ENCODE measurements at regions not wholly inside any gene's neighbourhood (a gene's known extent, or its start where the extent isn't known, plus 50 kb on each side); places are given as distances from the start of the nearest gene placed in this dataset.

DNA sequence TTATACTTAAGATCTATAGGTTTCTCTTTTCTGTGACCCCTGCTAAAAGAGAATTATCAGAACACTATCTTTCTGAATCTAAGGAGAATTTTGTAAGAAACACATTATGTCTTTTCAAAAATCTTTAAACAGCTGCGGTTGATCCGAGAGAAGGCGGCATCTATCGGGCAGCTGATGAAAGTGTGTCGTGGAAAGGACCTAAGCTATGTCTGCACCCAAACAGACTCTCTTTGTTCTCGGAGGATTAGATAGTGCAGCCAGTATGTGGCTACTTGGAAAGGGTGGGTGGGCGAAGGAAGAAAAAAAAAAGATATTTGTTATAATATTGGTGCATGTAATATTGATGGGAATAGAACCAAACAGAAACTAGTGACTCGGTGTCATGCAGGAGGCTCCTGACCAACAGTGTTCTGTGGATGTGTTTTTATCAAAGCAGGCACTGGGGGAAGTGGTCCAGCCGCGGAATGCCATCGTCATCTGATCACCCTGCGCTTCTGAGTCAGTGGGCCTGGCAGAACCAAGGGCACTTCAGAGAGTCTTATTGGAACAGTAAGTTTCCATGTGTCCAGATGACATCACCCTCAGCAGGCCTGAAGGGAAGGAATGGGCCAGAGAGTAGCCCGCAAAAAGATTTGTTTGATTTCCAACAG, 509.7 kb upstream of the AKR1E2 start:
- in situ Hi-C loops (cut with HindIII; ENCODE audit: low pct_unique_long_range_greater_than_20kb, low sequenced_read_pairs) = no loop called here
- no peak for TF ChIP-seq JUND (IDR thresholded peaks at IDR 0.05; ENCODE audit: low read depth)
- no peak for DNase-seq (ENCODE audit: low read depth in 1 of 2, low spot score in 1 of 2)

DNA sequence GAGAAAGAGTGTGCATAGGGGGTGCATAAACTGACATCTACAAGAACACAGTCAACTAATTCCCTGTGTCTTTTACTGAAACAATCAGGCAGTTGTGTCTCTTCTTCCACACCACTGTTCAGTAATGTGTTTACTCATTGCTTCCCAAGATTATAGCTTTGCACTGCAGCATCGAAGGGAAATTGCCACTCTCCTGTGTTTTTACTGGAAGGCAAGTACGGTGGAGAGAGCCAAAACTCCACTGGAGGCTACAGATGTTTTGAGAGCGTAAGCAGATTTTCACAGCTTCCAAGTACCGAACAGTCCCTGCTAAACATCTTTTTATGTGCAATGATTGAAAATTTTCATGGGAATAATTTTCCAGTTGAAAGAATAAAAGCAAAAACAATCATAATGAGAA, 510.5 kb upstream of the AKR1E2 start:
- in situ Hi-C loops (cut with HindIII; ENCODE audit: low pct_unique_long_range_greater_than_20kb, low sequenced_read_pairs) = no loop called here
- no peak for TF ChIP-seq JUND (IDR thresholded peaks at IDR 0.05; ENCODE audit: low read depth)

DNA sequence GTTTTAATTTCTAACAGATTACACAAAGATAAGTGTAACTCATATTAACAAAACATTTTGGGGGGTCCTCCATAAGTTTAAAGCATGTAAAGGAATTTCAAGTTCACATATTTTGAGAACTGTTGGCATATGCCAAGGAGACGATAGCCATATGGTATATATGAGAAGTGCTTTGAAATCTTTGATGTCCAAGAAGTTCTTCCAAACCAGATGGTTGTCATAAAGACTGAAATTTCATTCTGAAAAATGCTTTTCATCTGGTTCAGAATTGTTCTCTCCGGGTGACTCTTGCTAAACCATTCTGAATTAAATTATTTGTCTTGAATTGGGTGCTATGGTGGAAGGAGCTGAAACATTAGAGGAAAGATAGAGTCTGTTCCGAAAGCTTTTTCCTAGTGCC, 513.0 kb upstream of the AKR1E2 start:
- no peak for TF ChIP-seq JUND (IDR thresholded peaks at IDR 0.05; ENCODE audit: low read depth)
- in situ Hi-C loops (cut with HindIII; ENCODE audit: low pct_unique_long_range_greater_than_20kb, low sequenced_read_pairs) = no loop called here

More for the DNA sequence above, 510.5 kb upstream of the AKR1E2 start:
- no peak for DNase-seq (ENCODE audit: low read depth in 1 of 2, low spot score in 1 of 2)

DNA sequence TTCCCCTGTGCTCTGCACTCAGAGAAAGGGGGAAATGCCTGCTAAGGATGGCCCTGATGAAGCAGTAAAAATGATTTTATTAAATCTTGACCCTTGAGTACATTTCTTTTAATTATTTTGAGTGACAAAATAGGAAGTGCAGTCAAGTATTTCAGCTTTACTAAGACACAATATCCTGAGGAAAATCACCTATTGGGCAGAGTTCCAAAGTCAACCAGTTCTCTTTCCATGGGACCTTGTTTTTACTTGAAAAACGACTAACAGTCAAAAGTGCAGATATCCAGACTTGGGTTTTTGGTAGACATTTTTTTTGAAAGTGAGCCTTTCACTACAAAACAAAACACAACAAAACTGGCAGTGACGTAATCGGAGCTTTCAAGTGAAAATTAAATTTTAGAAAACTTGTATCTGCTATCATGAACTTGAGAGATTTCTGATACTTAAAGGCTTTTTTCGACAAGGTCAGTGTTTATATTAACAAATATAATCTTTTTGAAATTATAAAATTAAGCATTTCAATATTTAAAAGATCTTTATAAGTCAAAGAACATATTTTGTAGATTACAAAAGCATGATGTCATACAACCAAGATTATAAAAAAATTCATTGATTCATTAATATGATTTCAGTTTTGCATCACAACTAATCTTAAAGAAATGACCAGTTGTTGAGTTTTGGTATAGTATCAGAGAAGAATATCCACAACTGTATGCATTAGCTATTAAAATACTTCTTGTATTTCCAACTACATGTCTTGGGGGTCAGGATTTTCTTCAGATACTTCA, 513.8 kb upstream of the AKR1E2 start:
- in situ Hi-C loops (cut with HindIII; ENCODE audit: low pct_unique_long_range_greater_than_20kb, low sequenced_read_pairs) = no loop called here
- DNase-seq (ENCODE audit: low read depth in 1 of 2, low spot score in 1 of 2) = no peak
- no peak for TF ChIP-seq JUND (IDR thresholded peaks at IDR 0.05; ENCODE audit: low read depth)

More for the DNA sequence above, 513.0 kb upstream of the AKR1E2 start:
- DNase-seq (ENCODE audit: low read depth in 1 of 2, low spot score in 1 of 2) = no peak

DNA sequence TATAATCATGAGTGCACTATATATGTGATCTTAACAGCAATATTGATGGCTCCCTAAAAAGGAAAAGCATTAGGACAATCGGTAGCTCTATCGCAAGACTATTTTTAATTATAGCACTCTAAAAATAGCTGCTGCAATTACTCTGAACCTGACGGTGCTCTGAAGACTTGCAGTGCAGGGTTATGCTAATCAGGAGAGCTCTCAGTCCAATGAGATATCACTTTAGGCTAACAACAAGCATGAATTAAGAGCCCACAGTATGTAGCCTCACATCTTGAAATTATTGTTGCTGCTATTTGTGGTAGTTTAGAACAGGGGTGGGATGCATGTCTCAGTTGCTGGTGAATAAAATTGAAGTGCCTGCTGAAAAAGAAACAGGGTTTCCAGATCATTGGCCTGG, 515.8 kb upstream of the AKR1E2 start:
- no peak for TF ChIP-seq JUND (IDR thresholded peaks at IDR 0.05; ENCODE audit: low read depth)
- in situ Hi-C loops (cut with HindIII; ENCODE audit: low pct_unique_long_range_greater_than_20kb, low sequenced_read_pairs) = no loop called here

DNA sequence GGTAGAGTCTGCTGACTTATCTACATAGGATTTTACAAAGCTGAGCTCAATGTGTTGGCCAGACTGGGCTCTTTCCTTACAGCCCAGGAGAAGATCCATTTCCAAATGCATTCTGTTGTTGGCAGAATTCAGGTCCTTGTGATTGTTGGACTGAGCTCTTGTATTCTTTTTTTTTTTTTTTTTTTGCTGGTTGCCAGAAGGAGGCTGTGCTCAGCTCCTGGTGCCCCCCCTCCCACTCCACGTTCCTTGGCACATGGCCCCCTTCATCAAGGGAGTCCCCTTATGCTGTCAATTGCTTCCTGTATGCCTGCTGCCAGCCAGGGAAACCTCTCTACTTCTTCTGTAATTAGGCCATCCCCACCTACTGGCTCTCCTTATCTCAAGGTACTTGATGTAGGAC, 518.1 kb upstream of the AKR1E2 start:
- no peak for TF ChIP-seq JUND (IDR thresholded peaks at IDR 0.05; ENCODE audit: low read depth)
- in situ Hi-C loops (cut with HindIII; ENCODE audit: low pct_unique_long_range_greater_than_20kb, low sequenced_read_pairs) = no loop called here
- DNase-seq (ENCODE audit: low read depth in 1 of 2, low spot score in 1 of 2) = no peak

More for the DNA sequence above, 515.8 kb upstream of the AKR1E2 start:
- DNase-seq (ENCODE audit: low read depth in 1 of 2, low spot score in 1 of 2) = no peak

DNA sequence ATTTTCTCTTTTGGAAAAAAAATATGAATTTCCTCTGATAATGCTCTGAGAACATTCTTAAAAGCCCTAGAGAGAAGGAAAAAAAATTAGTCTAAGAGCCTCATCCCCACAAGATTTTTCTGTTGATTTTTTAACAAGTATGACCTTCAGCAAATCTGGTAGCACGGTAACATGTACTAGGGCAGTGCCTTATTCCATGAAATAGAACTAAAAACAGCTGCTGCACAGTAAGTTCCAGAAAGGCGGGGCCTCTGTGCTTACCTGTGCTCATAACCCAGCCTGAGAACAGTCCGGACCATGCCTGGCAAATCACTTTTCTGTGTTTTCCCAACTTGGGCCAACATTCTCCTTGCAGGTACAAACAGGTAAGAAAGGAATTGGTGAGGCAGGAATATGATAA, 519.1 kb upstream of the AKR1E2 start:
- no peak for TF ChIP-seq JUND (IDR thresholded peaks at IDR 0.05; ENCODE audit: low read depth)
- in situ Hi-C loops (cut with HindIII; ENCODE audit: low pct_unique_long_range_greater_than_20kb, low sequenced_read_pairs) = no loop called here
- no peak for DNase-seq (ENCODE audit: low read depth in 1 of 2, low spot score in 1 of 2)

DNA sequence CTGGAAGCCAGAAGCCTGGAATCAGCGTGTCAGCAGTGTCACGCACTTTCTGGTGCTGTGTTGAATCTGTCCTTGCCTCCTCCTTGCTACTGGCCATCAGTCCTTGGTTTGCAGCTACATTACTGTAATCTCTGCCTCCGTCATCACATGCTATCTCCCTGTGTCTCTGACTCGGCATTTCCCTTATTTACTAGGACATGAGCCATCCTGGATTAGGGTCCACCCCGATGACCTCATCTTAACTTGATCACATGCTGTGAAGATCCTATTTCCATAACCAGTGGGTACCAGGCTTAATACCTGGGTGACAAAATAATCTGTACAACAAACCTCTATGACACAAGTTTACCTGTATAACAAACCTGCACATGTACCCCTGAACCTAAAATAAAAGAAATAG, 518.0 kb upstream of the KLF6 start:
- no peak for DNase-seq (ENCODE audit: low read depth in 1 of 2, low spot score in 1 of 2)
- in situ Hi-C loops (cut with HindIII; ENCODE audit: low pct_unique_long_range_greater_than_20kb, low sequenced_read_pairs) = no loop called here
- TF ChIP-seq JUND (IDR thresholded peaks at IDR 0.05; ENCODE audit: low read depth) = no peak

DNA sequence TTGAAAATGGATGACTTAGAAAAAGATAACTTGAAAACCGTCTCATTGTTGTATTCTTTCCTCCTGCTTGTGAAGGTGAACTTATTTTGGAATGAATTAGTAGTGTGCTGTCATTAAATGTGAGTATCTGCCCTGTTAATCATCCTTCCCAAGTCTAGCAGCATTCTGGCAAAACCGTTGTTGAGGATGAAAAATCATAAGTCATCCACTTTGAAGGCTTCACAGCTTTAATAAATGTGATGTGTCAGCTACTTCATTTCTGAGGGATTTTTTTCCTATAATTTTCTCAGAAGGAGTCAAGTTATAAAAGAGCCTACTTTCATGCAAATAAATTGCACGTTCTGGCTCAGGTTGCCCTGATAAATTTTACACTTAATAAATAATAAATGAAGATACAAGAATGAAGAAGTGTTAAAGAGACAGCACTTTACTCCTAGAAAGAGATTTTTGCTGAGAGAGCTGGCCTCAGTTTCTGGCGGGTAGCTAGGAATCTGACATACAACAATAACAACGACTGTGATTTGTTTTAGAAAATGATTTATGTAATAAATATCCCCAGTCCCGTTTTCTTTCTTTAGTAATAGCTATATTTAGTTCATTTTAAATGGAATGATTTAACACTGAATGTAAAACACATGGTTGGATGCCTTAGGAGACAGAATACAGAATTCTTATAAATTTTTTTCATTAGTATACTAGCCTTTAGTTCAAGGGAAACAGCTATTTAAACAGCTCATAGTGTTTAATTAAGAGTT, 516.5 kb upstream of the KLF6 start:
- in situ Hi-C loops (cut with HindIII; ENCODE audit: low pct_unique_long_range_greater_than_20kb, low sequenced_read_pairs) = no loop called here
- TF ChIP-seq JUND (IDR thresholded peaks at IDR 0.05; ENCODE audit: low read depth) = no peak
- DNase-seq (ENCODE audit: low read depth in 1 of 2, low spot score in 1 of 2) = no peak

DNA sequence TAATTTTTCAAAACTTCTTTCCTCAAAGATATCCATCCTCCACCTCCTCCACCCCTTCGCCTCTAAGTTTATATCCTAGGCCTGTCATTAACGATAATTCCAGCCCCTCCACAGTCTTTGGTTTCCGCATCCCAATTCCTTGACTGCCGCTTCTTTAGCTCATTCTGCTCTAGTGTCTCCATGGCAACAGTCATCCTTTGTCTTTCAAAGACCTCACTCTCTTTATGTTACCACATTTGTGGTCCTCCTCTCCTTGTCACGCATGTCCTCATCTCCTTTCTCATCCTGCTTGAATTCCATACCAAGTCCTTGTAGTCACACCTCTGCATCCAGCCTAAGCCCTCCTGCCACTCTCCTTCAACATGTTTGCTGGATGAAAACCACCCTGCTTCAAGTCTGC, 511.2 kb upstream of the KLF6 start:
- no peak for TF ChIP-seq JUND (IDR thresholded peaks at IDR 0.05; ENCODE audit: low read depth)
- no peak for DNase-seq (ENCODE audit: low read depth in 1 of 2, low spot score in 1 of 2)
- in situ Hi-C loops (cut with HindIII; ENCODE audit: low pct_unique_long_range_greater_than_20kb, low sequenced_read_pairs) = no loop called here

DNA sequence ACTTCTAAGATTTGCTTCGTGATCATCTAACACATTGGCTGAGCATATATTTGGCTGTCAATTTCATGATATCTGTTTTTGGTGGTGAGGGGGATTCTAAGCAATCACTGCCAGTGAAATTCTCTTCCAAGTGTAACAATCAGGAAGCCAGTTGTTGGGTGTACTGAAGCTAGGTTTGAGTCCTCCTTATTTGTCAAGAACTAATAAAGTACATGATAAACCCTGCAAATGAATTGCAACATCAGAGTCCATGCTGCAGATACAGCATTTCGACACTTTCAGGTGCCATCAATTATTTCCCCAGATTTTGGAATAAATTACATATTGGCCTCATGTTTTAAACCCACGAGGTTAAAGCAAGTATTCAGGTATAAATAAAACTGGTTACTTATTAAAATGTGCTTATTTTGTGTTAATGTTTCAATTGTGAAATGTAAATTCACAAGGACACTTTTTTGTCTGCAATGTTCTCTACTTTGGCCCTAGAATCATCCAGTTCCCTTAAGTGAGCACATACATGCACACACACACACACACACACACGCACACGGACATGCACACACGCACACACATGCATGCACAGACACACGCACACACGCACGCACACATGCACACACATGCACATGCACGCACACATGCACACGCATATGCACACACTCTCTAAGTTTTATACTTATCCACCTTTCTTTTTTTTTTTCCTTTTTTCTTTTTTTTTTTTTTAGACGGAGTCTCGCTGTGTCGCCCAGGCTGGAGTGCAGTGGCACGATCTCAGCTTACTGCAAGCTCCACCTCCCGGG, 510.2 kb upstream of the KLF6 start:
- no peak for DNase-seq (ENCODE audit: low read depth in 1 of 2, low spot score in 1 of 2)
- no peak for TF ChIP-seq JUND (IDR thresholded peaks at IDR 0.05; ENCODE audit: low read depth)
- in situ Hi-C loops (cut with HindIII; ENCODE audit: low pct_unique_long_range_greater_than_20kb, low sequenced_read_pairs) = no loop called here

DNA sequence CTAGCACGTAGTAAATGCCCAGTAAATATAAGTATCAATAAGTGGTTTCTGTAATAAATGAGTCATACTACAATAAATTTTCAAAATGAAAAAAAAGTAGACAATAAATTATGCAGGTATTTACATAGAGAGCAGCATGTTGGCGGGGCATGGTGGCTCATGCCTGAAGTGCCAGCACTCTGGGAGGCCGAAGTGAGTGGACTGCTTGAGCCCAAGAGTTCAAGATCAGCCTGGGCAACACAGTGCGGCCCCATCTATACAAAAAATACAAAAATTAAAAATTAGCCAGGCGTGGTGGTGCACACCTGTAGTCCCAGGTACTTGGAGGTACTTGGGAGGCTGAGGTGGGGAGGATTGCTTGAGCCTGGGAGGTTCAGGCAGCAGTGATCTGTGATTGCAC, 509.3 kb upstream of the KLF6 start:
- in situ Hi-C loops (cut with HindIII; ENCODE audit: low pct_unique_long_range_greater_than_20kb, low sequenced_read_pairs) = no loop called here
- no peak for TF ChIP-seq JUND (IDR thresholded peaks at IDR 0.05; ENCODE audit: low read depth)
- DNase-seq (ENCODE audit: low read depth in 1 of 2, low spot score in 1 of 2) = no peak

All from T47D (cell line).